Muscle of back (tissue), 3 donors: ENCODE measurements at regions not wholly inside any gene's neighbourhood (a gene's known extent, or its start where the extent isn't known, plus 50 kb on each side); places are given as distances from the start of the nearest gene placed in this dataset.

ENCODE experiments used
- DNase-seq, 3 donors: peaks; one replicate each; pipeline versions ENCODE4 v3.0.0 to v3.0.0-alpha.2; 2013

GRCh38 chr3:73801444-73801843 is 176.7 kb upstream of the PDZRN3 start:
- no peak for DNase-seq

GRCh38 chr3:73797311-73797710 is 172.6 kb upstream of the PDZRN3 start:
- no peak for DNase-seq

GRCh38 chr3:73796382-73796781 is 171.6 kb upstream of the PDZRN3 start:
- no peak for DNase-seq

GRCh38 chr3:73791356-73791755 is 166.6 kb upstream of the PDZRN3 start:
- no peak for DNase-seq

DNA sequence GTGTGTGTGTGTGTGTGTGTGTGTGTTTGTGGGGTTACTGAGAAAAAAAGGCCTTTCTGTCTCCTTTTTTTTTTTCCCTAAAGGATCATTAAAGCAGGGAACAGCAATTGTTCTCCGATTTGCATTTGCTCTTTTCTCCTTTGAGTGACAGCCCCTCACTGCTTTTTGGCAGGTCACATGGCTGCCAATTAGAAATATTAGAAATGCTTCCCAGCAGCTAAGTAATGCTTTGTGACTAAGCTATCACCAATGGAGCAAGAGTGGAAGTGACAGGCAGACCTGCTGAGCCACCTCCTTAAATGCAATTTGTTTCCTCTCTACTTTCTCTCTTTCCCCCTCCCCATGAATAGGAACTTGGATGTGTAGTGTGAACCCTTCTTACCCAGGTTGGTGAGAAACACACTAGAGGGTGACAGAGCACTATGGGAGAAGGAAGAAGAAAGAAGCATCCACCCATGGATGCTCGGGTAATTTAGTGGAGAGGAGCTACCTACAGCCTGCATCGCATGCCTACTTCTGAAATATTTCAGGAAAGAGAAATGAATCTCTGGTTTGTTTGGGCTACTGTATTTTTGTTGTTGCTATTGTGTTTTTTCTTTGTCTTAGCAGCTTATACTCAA is 165.2 kb upstream of the PDZRN3 start:
- no peak for DNase-seq

DNA sequence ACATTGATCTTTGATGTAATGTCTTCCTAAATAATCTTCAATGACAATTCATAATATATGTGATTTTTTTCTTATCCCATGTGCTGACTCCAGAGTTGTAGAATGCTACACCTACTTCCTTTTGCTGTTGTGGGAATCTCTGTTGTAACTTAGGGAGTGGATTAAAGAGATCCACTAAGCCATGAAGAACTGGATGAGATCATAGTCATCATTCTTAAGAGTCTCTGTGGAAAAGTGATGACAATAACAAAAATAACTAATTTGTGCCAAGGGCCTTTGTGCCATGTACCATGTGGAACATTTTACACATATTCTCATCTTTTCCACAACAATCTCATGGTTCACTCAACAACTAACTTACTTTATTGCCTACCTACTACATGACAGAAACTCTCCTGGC is 162.9 kb upstream of the PDZRN3 start:
- no peak for DNase-seq

DNA sequence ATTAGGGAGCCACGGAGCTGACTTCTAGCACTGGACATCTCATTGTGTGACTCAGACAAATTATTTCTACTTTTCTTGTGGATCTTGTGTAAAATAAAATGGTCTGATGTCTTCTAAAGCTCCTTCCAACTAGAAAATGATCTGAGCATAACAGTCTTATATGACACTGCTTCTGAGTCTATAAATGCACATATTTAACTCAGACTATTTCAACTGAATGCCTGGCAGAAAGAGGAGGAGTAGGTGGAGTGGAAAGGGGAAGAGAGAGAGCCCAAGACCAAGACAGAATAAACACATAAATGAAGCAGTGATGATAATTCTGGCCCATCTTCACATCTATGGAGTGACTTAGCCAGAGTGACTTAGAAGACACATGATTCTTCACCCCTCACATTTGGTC is 162.3 kb upstream of the PDZRN3 start:
- no peak for DNase-seq

- peak in 1 of 3 donors; percentile 92 for DNase-seq
Observed at GRCh38 chr3:73786321-73786807, 161.6 kb upstream of the PDZRN3 start.

DNA sequence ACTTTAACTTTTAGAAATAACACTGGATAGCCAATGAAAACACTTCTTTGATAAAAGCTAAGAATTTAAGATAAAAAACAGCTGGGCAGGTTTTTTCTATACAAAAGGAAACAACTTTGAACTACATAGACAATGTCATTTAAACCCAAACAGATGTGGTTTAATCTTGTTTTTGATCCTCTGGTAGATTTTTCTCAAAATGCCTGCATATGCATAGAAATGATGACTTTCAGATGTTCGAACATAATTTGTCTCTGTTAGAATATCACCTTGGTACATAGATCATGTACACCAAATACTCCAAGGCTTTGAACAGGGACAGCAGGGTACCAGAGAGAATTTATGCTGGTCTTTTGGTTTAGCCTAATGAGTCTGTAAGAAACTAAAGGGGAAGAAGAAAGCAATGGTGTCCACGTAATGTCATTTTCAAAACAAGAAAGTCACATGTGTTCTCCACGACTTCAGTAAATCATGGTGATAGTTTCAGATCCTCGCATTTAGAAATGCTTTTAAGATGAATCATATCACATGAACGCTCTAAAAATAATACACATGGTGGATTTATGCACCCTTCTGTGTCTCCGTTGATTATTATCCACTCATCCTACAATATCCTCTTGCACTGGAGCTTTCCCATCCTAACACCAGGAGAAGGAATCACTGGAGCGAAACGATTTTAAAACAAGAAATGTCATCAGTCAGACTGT is 160.1 kb upstream of the PDZRN3 start:
- DNase-seq = peak in 1 of 3 donors; percentile 58

DNA sequence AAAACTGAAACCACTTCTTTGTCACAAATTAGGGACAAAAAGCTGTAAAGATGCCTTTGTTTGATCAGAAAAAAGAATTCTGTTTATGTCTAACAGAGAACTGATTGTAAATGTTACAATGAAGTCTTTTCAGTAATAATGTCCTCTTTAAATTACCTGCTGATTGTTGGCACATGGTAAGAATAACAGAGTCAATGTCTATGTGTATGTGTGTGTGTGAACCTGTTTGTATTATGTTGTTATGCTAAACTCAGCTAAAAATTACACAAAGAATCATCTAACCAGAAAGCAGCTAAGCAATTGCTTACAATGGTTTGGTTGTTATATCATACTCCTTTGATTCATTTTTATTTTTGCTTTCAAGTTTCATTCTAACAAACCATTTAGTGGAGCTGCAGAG is 159.1 kb upstream of the PDZRN3 start:
- no peak for DNase-seq

GRCh38 chr3:73781541-73781940 is 156.8 kb upstream of the PDZRN3 start:
- no peak for DNase-seq

- no peak for DNase-seq
Observed at GRCh38 chr3:73774645-73775044, 149.9 kb upstream of the PDZRN3 start.

GRCh38 chr3:73773233-73773632 is 148.5 kb upstream of the PDZRN3 start:
- peak in 1 of 3 donors; percentile 71 for DNase-seq

DNA sequence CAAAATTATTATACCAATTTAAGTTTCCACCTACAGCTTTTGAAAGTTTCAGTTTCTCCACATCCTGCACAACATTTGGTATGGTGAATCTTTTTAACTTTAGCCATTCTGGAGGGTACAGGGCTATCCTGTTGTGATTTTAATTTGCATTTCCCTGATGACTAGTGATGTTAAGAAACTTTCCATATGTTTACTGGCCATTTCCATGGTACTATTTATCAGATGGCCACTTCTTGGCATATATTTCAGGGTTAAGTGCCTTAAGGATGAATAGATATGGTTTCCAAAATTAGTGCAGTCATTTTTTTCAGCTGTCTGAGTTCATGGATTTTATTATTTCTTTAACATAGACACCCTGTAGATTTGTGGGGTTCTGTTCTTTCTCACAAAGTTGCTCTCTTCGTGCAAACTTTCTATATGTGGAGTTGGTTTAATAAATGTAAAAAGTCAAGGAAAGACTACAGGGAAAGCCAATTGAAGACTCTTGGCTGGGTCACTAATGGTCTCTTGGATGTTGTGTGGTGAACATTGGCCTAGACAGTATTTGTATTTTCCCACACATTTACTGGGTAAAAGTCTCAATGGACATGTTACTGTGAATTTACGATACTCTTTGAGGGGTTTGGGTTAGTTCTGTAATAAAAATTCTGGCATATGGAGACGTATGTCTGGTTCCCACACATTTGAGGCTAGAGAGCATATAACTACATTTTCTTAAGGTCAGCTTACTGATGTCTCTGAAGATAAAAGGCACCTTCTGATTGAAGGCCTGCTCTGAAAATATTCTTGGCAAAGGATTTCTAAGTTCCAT is 147.5 kb upstream of the PDZRN3 start:
- peak in 1 of 3 donors; percentile 67 for DNase-seq

GRCh38 chr3:73768524-73769308 is 144.0 kb upstream of the PDZRN3 start:
- DNase-seq = no peak

- peak; percentile 71 to 90 (median 82) for DNase-seq
Observed at GRCh38 chr3:73766599-73767381, 142.0 kb upstream of the PDZRN3 start.

- DNase-seq = no peak
Observed at GRCh38 chr3:73765878-73766545, 141.3 kb upstream of the PDZRN3 start.

GRCh38 chr3:73762855-73763254 is 138.1 kb upstream of the PDZRN3 start:
- no peak for DNase-seq

GRCh38 chr3:73759297-73759711 is 134.6 kb upstream of the PDZRN3 start:
- peak; percentile 54 to 82 (median 72) for DNase-seq

DNA sequence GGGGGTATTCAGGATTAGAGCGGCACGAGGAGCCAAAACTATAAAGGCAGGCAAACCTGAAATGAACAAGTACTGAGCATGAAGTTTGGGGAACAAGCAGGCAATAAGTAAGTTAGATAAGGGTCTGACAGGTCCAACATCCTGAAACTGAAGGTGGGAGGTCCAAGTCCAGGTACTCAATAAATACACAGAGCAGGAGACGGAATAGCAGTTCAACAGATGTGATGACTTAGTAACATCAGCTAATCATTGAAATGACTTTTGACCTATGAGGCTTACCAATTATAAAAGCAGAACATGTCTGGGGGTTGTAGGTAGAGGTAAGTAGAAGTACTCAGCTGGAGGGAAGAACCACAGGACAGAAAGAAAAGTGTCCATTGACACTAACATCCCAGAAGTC is 132.8 kb upstream of the PDZRN3 start:
- no peak for DNase-seq
